Suprapubic skin (tissue), 4 donors: ENCODE measurements at regions not wholly inside any gene's neighbourhood (a gene's known extent, or its start where the extent isn't known, plus 50 kb on each side); places are given as distances from the start of the nearest gene placed in this dataset.

Source experiments
- DNase-seq, 2 donors: peaks; one replicate each; pipeline ENCODE4 v3.0.0-alpha.2; 2019; ENCODE audit warnings: low spot score in 2 of 2
- H3K27ac ChIP-seq: fragments of 200-600 bp; sonication (generic); one replicate; pipeline ENCODE4 v1.5.1; 2019
- H3K27me3 ChIP-seq: fragments of 200-600 bp; sonication (generic); one replicate; pipeline ENCODE4 v1.5.1; 2019
- H3K36me3 ChIP-seq: fragments of 200-600 bp; sonication (generic); one replicate; pipeline ENCODE4 v1.5.1; 2019
- H3K4me1 ChIP-seq: fragments of 200-600 bp; sonication (generic); one replicate; pipeline ENCODE4 v1.5.1; 2019
- H3K4me3 ChIP-seq: fragments of 200-600 bp; sonication (generic); one replicate; pipeline ENCODE4 v1.5.1; 2019; ENCODE audit warnings: mild to moderate bottlenecking
- H3K9me3 ChIP-seq: fragments of 200-600 bp; sonication (generic); one replicate; pipeline ENCODE4 v1.5.1; 2019
- EP300 ChIP-seq: sonication (generic); formaldehyde crosslinking; IDR thresholded peaks from one replicate; pipeline ENCODE4 v1.6.1; 2017; ENCODE audit warnings: antibody characterized with exemption
- POLR2A ChIP-seq, 2 donors: fragments of 450-650 bp; IDR thresholded peaks; one replicate each; pipeline ENCODE4 v1.6.1; 2017; ENCODE audit warnings: antibody characterized with exemption in 2 of 2, mild to moderate bottlenecking in 2 of 2, moderate library complexity in 2 of 2
- POLR2AphosphoS5 ChIP-seq, 3 donors: sonication (generic); formaldehyde crosslinking; IDR thresholded peaks; one replicate each; pipeline ENCODE4 v1.6.1; 2017; ENCODE audit warnings: antibody characterized with exemption in 3 of 3
- WGBS: methylation state at CpG from one replicate; pipeline ENCODE4 v1.1.5; 2018; 5-methylcytosine and 5-hydroxymethylcytosine counted together
- TF ChIP-seq, protein P1 (sequence below), 2 donors: fragments of 200-600 bp in 1 of 2; fragments of 450-650 bp in 1 of 2; sonication (generic) in 1 of 2; IDR thresholded peaks; one replicate each; pipeline ENCODE4 v1.5.1; 2016 to 2019; ENCODE audit warnings: antibody characterized with exemption in 2 of 2, mild to moderate bottlenecking in 1 of 2, moderate library complexity in 1 of 2

DNA sequence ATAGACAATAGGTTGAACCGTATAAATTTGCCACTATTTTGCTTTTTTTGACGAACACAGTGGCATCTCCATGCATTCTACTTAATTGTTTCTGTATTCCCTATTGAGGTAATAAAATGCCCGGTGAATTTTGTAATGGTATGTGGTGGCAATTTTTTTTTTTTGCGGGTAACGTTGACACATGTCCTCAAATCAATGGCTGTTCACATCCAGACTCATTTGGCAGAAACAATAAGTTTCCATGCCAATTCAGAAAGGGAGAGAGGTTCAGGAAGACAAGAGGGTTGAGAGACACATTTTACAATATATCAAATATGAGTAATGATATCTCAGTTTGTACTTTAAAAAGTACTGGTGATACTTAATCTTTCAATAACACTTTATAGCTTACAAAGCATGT lies 463.9 kb downstream of the WDR72 start:
- WGBS = 68% methylated on average over 5 of the region's 5 CpGs
- TF ChIP-seq EP300 = no peak
- TF ChIP-seq POLR2AphosphoS5 (IDR thresholded peaks at IDR 0.05) = no peak
- H3K4me1 ChIP-seq = no peaks in the 10 kb centered on the region
- DNase-seq = no peak
- H3K4me3 ChIP-seq = no peak overlapping the region
- H3K27ac ChIP-seq = no peak overlapping the region
- H3K27me3 ChIP-seq = no peaks in the 10 kb centered on the region
- no peaks in the 10 kb centered on the region for H3K9me3 ChIP-seq
- H3K36me3 ChIP-seq = no peaks in the 10 kb centered on the region

DNA sequence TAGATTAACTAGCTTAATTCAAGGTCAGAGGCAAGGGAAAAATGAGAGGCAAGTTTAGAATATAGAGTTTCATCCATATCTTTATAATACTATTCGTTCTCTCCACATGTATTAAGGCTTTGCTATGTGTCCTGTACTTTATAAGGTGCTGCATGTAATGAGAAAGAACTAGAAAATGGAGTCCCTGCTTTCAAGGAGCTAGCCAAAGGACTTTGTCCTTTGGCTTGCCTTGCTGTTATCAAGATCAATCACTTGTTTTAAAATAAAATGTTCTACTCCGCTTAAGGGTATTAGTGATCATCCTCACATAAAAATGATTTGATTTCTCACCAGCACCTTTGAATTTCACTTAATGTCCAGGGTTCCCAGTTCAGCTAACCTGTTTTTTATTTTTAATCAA lies 470.9 kb downstream of the WDR72 start:
- no peak overlapping the region for H3K4me3 ChIP-seq
- H3K36me3 ChIP-seq = no peaks in the 10 kb centered on the region
- no peak overlapping the region for H3K27ac ChIP-seq
- 81% methylated on average over 2 of the region's 2 CpGs for WGBS
- H3K9me3 ChIP-seq = no peaks in the 10 kb centered on the region
- no peaks in the 10 kb centered on the region for H3K4me1 ChIP-seq
- DNase-seq = no peak
- no peak for TF ChIP-seq EP300
- H3K27me3 ChIP-seq = no peaks in the 10 kb centered on the region

DNA sequence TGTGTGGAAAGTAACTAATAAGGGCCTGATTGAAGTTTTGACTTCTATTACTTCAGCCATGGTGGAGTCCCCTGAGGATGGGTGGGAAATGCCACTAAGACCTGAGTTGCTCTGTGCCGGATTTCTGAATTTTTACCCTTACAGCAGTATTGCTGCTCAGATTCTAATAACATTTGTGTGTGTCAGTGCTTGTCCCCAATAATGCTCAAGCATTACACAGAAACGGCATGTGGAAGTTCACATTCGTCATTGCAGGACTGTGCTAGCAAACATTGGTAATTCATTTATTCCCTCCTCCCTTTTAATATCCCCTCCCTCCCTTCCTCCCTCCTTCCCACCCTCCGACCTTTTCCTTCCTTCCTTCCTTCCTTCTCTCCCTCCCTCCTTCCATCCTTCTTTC lies 484.5 kb upstream of the ONECUT1 start:
- no peak for DNase-seq
- no peaks in the 10 kb centered on the region for H3K36me3 ChIP-seq
- no peaks in the 10 kb centered on the region for H3K4me1 ChIP-seq
- H3K4me3 ChIP-seq = no peak overlapping the region
- H3K27me3 ChIP-seq = no peaks in the 10 kb centered on the region
- WGBS = 61% methylated on average over 4 of the region's 4 CpGs
- no peak overlapping the region for H3K27ac ChIP-seq
- TF ChIP-seq POLR2AphosphoS5 (IDR thresholded peaks at IDR 0.05) (no peak), EP300 (no peak), POLR2A (IDR thresholded peaks at IDR 0.05) (no peak)
- TF ChIP-seq, protein P1, sequence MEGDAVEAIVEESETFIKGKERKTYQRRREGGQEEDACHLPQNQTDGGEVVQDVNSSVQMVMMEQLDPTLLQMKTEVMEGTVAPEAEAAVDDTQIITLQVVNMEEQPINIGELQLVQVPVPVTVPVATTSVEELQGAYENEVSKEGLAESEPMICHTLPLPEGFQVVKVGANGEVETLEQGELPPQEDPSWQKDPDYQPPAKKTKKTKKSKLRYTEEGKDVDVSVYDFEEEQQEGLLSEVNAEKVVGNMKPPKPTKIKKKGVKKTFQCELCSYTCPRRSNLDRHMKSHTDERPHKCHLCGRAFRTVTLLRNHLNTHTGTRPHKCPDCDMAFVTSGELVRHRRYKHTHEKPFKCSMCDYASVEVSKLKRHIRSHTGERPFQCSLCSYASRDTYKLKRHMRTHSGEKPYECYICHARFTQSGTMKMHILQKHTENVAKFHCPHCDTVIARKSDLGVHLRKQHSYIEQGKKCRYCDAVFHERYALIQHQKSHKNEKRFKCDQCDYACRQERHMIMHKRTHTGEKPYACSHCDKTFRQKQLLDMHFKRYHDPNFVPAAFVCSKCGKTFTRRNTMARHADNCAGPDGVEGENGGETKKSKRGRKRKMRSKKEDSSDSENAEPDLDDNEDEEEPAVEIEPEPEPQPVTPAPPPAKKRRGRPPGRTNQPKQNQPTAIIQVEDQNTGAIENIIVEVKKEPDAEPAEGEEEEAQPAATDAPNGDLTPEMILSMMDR (IDR thresholded peaks at IDR 0.05) = no peak
- no peaks in the 10 kb centered on the region for H3K9me3 ChIP-seq

DNA sequence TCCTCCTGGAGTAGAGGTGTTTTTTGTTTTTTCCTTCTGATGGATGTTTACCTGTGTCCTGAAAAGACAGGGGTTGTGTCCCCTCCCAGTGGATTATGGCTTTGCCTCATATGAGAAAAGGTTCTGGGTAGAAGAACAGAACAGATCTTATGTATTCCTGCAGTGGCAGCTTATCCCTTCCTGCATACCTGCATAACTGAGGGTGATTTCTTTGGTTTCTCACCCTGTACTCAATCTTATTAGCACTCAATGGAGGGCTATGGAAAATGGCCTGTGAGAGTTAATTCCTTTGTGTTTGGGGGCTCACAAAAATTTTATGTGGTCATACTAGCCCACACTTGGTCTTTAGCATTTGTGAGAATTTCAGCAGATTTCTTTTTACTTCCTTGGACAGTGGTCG lies 482.0 kb upstream of the ONECUT1 start:
- WGBS = 0% methylated on average over 1 of the region's 1 CpG
- Histone ChIP-seq H3K4me1 (no peaks in the 10 kb centered on the region), H3K27me3 (no peaks in the 10 kb centered on the region), H3K4me3 (no peak overlapping the region), H3K36me3 (no peaks in the 10 kb centered on the region), H3K9me3 (no peaks in the 10 kb centered on the region), H3K27ac (no peak overlapping the region)
- DNase-seq = no peak
- no peak for TF ChIP-seq POLR2AphosphoS5 (IDR thresholded peaks at IDR 0.05)
- TF ChIP-seq POLR2A (IDR thresholded peaks at IDR 0.05) = no peak
- TF ChIP-seq, protein P1 (IDR thresholded peaks at IDR 0.05) = no peak
- no peak for TF ChIP-seq EP300

DNA sequence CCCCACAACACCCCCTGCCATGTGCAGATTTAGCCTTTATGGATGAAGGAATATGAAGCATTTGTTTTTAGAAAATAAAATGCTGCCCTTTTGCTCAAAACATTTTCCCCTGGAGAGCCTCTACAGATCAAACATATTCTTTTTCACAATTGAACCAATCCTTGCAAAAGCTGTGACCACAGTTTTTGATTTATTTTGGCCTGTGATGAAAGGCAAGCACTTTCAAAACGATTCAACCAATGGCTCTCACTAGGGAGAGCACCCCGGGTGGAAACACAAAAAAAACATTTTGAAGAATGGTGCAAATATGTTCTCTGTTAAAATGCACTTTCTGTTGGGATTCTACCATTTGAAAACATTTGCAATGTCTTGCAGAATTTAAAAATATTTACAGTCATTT lies 476.0 kb upstream of the ONECUT1 start:
- no peaks in the 10 kb centered on the region for H3K4me1 ChIP-seq
- TF ChIP-seq POLR2AphosphoS5 (IDR thresholded peaks at IDR 0.05) = no peak
- TF ChIP-seq, protein P1 (IDR thresholded peaks at IDR 0.05) = no peak
- TF ChIP-seq EP300 = no peak
- TF ChIP-seq POLR2A (IDR thresholded peaks at IDR 0.05) = no peak
- no peaks in the 10 kb centered on the region for H3K27me3 ChIP-seq
- H3K27ac ChIP-seq = no peak overlapping the region
- 33% methylated on average over 2 of the region's 2 CpGs for WGBS
- no peaks in the 10 kb centered on the region for H3K36me3 ChIP-seq
- no peaks in the 10 kb centered on the region for H3K9me3 ChIP-seq
- H3K4me3 ChIP-seq = no peak overlapping the region
- no peak for DNase-seq

DNA sequence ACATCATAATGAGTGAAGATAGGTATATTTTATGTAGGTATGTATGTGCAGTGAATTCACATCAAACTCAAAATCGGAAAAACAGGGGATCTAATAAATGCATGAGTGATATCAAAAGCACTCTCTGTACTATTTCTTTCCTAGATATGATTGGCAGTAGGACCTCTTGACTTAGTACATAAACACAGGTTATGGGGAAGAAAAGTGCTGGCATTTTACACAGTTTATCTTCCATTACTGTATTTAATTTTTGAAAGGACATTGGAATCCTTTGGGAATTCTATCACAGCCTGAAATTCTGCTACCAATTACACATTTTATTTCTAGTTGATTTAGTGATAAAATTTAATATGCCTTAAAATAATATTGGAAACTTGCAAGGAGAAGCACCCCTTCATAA lies 470.5 kb upstream of the ONECUT1 start:
- Histone ChIP-seq H3K27me3 (no peaks in the 10 kb centered on the region), H3K27ac (no peak overlapping the region), H3K4me3 (no peak overlapping the region), H3K4me1 (no peaks in the 10 kb centered on the region), H3K36me3 (no peaks in the 10 kb centered on the region), H3K9me3 (no peaks in the 10 kb centered on the region)
- DNase-seq = no peak
- WGBS = 83% methylated on average over 1 of the region's 1 CpG
- TF ChIP-seq EP300 = no peak
- no peak for TF ChIP-seq POLR2AphosphoS5 (IDR thresholded peaks at IDR 0.05)
- TF ChIP-seq, protein P1 (IDR thresholded peaks at IDR 0.05) = no peak
- no peak for TF ChIP-seq POLR2A (IDR thresholded peaks at IDR 0.05)
